DMS79 treated with DMSO at 0.1 percent for 48 hours (cell line): ENCODE measurements at regions not wholly inside any gene's neighbourhood (a gene's known extent, or its start where the extent isn't known, plus 50 kb on each side); places are given as distances from the start of the nearest gene placed in this dataset.

Experiments used
- DNase-seq: peaks from one replicate; lab custom pipeline; 2025; lab: John Stamatoyannopoulos, UW

- DNase-seq = no peak
Observed at GRCh38 chr15:92565351-92566125, 90.0 kb downstream of the FAM174B start.

GRCh38 chr15:92561754-92562153 lies 93.8 kb downstream of the FAM174B start:
- no peak for DNase-seq

- DNase-seq = no peak
Observed at GRCh38 chr15:92553317-92553716, 102.3 kb downstream of the FAM174B start.

GRCh38 chr15:92545996-92546395 lies 109.6 kb downstream of the FAM174B start:
- no peak for DNase-seq

- DNase-seq = no peak
Observed at GRCh38 chr15:92541291-92542200, 114.0 kb downstream of the FAM174B start.

- DNase-seq = no peak
Observed at GRCh38 chr15:92538115-92538514, 117.5 kb downstream of the FAM174B start.

- no peak for DNase-seq
Observed at GRCh38 chr15:92533298-92533697, 122.3 kb downstream of the FAM174B start.

GRCh38 chr15:92531406-92531805 lies 124.2 kb downstream of the FAM174B start:
- no peak for DNase-seq

- no peak for DNase-seq
Observed at GRCh38 chr15:92528736-92529135, 126.8 kb downstream of the FAM174B start.

GRCh38 chr15:92527197-92527596 lies 128.4 kb downstream of the FAM174B start:
- DNase-seq = no peak

- DNase-seq = no peak
Observed at GRCh38 chr15:92525758-92526245, 129.8 kb downstream of the FAM174B start.

- no peak for DNase-seq
Observed at GRCh38 chr15:92524874-92525565, 130.6 kb downstream of the FAM174B start.

GRCh38 chr15:92524161-92524560 lies 130.5 kb downstream of the ST8SIA2 start:
- DNase-seq = no peak

GRCh38 chr15:92523176-92523575 lies 129.5 kb downstream of the ST8SIA2 start:
- no peak for DNase-seq

GRCh38 chr15:92521624-92522008 lies 127.9 kb downstream of the ST8SIA2 start:
- peak; percentile 54 for DNase-seq

GRCh38 chr15:92520914-92521623 lies 127.4 kb downstream of the ST8SIA2 start:
- no peak for DNase-seq

GRCh38 chr15:92519709-92520108 lies 126.0 kb downstream of the ST8SIA2 start:
- DNase-seq = no peak
